IgD-negative memory B cell (primary cell): ENCODE measurements at regions not wholly inside any gene's neighbourhood (a gene's known extent, or its start where the extent isn't known, plus 50 kb on each side); places are given as distances from the start of the nearest gene placed in this dataset.
"Not testable (repeated sequence)": the region's sequence is repeated elsewhere in the genome, so short reads cannot be mapped to it uniquely, and the experiment has no call there.

Source experiments
- H3K27ac Mint-ChIP-seq, 3 donors: one replicate each; pipeline ENCODE4 v1.8.0; 2020 to 2022; ENCODE audit warnings: mild to moderate bottlenecking in 3 of 3, mixed read lengths in 3 of 3, moderate library complexity in 1 of 3
- H3K27me3 Mint-ChIP-seq: one replicate; pipeline ENCODE4 v1.8.0; 2021; ENCODE audit warnings: mixed read lengths
- H3K36me3 Mint-ChIP-seq: one replicate; pipeline ENCODE4 v1.8.0; 2020; ENCODE audit warnings: mild to moderate bottlenecking, mixed read lengths
- H3K4me1 Mint-ChIP-seq, 3 donors: one replicate each; pipeline ENCODE4 v1.8.0; 2020 to 2022; ENCODE audit warnings: mixed read lengths in 3 of 3, mild to moderate bottlenecking in 1 of 3
- H3K4me3 Mint-ChIP-seq, 4 donors: one replicate each; pipeline ENCODE4 v1.8.0; 2020 to 2022; ENCODE audit warnings: mild to moderate bottlenecking in 4 of 4, mixed read lengths in 4 of 4, moderate library complexity in 3 of 4
- H3K9me3 Mint-ChIP-seq, 3 donors: one replicate each; pipeline ENCODE4 v1.8.0; 2020 to 2021; ENCODE audit warnings: mixed read lengths in 3 of 3, mild to moderate bottlenecking in 1 of 3

DNA sequence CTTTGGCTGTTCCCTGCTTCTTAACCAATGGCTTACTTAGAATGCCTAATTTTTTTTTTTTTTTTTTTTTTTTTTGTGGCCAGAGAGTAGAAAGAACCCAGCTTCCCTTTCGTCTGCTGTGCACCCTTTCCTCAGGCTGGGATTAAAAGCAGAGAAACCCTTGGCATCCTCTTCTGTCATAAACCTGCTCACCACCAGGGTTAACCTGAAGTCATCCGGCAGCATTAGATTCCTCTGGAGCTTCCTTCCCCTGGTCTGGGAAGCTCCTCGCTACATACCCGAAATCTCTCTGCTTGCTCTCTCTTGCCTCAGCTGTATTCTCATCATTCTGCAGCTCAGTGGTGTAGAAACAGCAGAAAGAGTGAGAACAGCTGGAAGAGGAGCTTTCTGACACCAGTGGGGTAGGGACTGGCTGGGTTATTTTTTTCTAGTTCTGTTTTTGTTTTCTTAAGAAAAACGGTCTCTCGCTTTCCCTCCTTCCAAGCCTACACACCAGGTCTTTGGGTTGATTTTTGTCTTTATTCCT is 339.0 kb upstream of the MEIS1 start:
- Mint-ChIP-seq H3K4me3 (no peak overlapping the region), H3K27ac (no peak overlapping the region)

DNA sequence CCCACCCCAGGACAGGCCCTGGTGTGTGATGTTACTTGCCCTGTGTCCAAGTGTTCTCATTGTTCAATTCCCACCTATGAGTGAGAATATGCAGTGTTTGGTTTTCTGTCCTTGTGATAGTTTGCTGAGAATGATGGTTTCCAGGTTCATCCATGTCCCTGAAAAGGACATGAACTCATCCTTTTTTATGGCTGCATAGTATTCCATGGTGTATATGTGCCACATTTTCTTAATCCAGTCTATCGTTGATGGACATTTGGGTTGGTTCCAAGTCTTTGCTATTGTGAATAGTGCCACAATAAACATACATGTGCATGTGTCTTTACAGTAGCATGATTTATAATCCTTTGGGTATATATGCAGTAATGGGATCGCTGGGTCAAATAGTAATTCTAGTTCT is 340.2 kb upstream of the MEIS1 start:
- not testable (repeated sequence) for H3K36me3 Mint-ChIP-seq, H3K27ac Mint-ChIP-seq, H3K4me1 Mint-ChIP-seq, H3K4me3 Mint-ChIP-seq, H3K27me3 Mint-ChIP-seq
- H3K9me3 Mint-ChIP-seq, result peaks cover 7 to 10% (median 7%) of the 10 kb centered on the region in 3 donors

More for the DNA sequence above, 339.0 kb upstream of the MEIS1 start:
- H3K27me3 Mint-ChIP-seq, result no peaks in the 10 kb centered on the region
- H3K4me1 Mint-ChIP-seq, result no peaks in the 10 kb centered on the region
- peaks cover 1% of the 10 kb centered on the region for H3K36me3 Mint-ChIP-seq
- H3K9me3 Mint-ChIP-seq, result peaks cover 4 to 6% (median 5%) of the 10 kb centered on the region in 3 donors

DNA sequence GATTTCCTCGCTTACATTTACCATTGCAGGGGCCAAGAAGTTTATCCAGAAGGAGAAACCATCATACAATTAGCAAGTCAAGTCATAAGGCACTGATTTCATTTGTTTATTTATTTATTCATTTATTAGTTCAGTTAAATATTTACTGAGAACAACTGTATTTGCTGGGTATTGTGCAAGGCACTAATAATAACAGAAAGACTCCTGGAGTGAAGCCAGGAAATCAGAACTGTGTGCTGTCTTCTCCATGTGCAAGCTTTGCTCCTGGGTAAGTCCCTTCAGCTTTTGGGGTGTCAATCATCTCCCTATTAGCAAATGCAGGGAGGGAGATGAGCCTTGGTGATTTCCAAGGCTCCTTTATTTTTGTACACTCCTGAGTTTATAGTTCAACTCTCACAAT is 341.6 kb upstream of the MEIS1 start:
- Mint-ChIP-seq H3K4me1 (no peaks in the 10 kb centered on the region), H3K27me3 (no peaks in the 10 kb centered on the region), H3K9me3 (peaks cover 7 to 10% (median 8%) of the 10 kb centered on the region in 3 donors), H3K27ac (no peak overlapping the region), H3K4me3 (no peak overlapping the region), H3K36me3 (peaks cover 1% of the 10 kb centered on the region)

DNA sequence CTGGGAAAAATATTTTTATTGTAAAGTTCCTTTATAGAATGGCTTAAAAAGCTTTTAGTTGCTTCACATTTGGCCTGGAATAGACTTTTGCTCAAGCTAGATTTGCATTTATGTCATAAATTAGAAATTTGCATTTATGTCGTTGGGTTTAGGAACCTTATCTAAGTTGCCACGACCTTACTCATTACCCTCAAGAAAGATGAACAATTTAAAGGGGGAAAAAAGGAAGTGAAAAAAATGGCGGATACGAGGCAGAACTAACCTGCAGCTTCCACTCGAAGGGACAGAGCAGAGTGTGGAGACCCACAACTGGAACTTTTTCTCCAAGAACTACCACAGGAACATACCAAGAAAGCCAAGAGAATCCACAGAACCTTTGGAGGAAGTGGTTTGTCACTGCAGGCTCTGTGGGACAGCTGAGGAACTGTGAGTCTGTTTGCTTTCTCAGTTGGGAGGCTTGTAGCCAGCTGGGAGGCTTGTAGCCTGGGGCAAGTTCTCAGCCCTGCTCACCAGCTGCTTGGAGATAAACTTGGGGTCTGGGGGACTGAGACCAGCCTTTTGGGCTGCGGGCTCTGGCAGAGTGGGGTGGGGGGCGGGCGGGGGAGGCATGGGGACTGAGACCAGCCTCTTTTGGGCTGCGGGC is 349.9 kb upstream of the MEIS1 start:
- H3K9me3 Mint-ChIP-seq, result peaks cover 2 to 10% (median 9%) of the 10 kb centered on the region in 3 donors
- H3K4me1 Mint-ChIP-seq, result no peaks in the 10 kb centered on the region
- no peak overlapping the region for H3K4me3 Mint-ChIP-seq
- no peaks in the 10 kb centered on the region for H3K36me3 Mint-ChIP-seq
- H3K27me3 Mint-ChIP-seq, result peaks cover 3% of the 10 kb centered on the region
- no peak overlapping the region for H3K27ac Mint-ChIP-seq

DNA sequence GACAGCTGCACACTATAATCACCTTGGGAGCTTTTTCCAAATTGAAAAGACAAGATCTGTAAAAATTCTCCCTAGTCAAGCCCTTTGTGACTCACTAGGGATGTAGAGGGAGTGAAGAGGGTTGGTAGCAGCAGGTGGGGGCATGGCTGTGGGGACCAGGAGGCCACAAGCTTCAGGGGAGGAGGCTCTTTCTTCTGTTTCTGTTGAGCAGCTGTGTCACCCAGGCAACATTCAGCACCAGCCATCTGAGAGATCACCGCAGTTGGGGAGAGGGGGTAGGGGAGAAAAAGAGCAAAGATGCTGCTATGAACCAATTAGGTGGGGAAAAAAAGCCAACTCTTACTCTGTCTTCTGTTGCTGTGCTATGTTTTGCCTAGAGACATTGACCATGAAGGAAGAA is 352.3 kb upstream of the MEIS1 start:
- H3K4me3 Mint-ChIP-seq, result no peak overlapping the region
- H3K36me3 Mint-ChIP-seq, result no peaks in the 10 kb centered on the region
- no peaks in the 10 kb centered on the region for H3K4me1 Mint-ChIP-seq
- peaks cover 2 to 9% (median 4%) of the 10 kb centered on the region in 3 donors for H3K9me3 Mint-ChIP-seq
- H3K27me3 Mint-ChIP-seq, result peaks cover 4% of the 10 kb centered on the region
- H3K27ac Mint-ChIP-seq, result no peak overlapping the region

DNA sequence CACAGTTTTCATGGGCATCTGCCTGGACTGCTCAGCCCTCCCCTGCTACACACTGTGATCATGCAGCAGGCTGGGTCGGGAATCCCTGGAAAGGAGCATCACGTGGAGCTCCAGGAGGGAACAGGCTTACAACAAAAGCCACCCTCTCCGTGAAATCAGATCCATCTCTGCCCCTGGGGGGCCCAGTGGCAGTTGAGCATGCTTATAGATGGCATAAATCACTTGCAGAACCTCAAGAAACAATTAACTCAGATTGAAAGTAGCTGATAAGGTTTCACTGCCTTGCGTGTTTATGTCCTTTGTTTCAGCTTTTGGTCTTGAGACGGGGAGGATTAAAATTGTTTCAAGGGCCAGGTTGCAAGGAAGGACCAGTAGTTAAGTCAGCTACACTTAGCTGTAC is 354.8 kb upstream of the MEIS1 start:
- H3K4me1 Mint-ChIP-seq, result no peaks in the 10 kb centered on the region
- H3K9me3 Mint-ChIP-seq, result peaks cover 0 to 5% (median 0%) of the 10 kb centered on the region in 3 donors
- no peaks in the 10 kb centered on the region for H3K36me3 Mint-ChIP-seq
- no peak overlapping the region for H3K27ac Mint-ChIP-seq
- H3K27me3 Mint-ChIP-seq, result peaks cover 4% of the 10 kb centered on the region
- H3K4me3 Mint-ChIP-seq, result no peak overlapping the region

DNA sequence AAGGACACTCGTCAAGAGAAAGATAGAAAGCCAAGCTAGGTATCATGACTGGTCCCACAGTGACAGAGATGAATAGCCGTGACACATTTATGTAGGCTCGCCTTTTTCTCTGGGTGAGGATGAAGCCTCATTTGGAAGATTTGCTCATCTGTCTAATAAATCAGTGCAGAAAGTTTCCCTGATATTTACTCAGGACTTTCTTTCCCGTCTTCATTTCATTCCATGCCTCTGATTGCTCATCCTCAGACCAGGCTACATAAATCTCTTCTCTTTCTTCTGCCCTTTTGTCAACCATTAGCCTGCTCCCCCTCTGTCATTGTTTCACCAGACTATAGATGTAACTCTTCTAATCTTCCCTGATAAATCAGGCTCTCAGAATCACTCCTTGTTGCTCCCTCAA is 361.8 kb upstream of the MEIS1 start:
- Mint-ChIP-seq H3K27me3 (no peaks in the 10 kb centered on the region), H3K4me1 (no peaks in the 10 kb centered on the region), H3K4me3 (no peak overlapping the region), H3K27ac (no peak overlapping the region), H3K9me3 (peaks cover 0 to 3% (median 3%) of the 10 kb centered on the region in 3 donors), H3K36me3 (no peaks in the 10 kb centered on the region)

DNA sequence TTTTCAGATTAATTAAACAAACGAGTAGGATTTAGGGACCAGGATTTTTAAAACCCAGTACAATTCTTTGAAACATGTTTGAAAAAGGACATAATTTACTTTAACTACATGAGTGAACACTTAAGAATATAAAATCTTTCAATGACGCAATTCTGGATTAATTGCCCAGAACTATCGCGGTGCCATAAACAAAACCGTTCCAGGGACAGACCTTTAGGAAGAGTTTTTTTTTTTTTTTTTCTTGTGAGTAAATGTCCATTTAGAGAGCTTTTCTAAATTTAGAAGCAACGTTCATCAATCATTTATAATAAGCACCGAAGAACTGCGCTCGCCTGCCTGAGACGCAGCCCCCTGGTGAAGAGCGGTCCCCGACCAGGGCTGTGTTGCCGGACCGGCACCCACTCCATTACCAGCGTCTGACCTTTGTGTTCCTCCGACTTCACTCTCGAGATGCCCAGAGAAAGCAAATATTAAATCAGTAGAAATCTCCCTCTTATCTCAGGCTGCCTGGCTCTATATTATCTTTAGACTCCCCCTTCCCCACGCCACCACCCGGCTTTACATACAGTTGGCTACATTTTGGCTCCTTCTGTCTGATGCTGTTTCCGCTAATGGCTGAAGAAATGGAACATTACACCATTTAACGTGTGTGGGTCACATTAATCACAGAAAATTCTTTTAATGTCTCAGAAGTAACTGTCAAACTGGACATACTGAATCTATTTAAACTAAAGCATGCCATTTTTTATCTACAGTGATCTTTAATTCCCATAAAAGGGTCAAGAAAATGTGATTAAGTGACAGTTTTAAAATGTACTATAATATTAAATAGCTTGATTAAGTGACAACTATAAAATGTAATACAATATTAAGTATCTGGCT is 364.0 kb upstream of the MEIS1 start:
- Mint-ChIP-seq H3K4me3 (no peak overlapping the region), H3K9me3 (peaks cover 0 to 3% (median 3%) of the 10 kb centered on the region in 3 donors), H3K36me3 (no peaks in the 10 kb centered on the region), H3K27me3 (no peaks in the 10 kb centered on the region), H3K4me1 (no peaks in the 10 kb centered on the region), H3K27ac (no peak overlapping the region)

DNA sequence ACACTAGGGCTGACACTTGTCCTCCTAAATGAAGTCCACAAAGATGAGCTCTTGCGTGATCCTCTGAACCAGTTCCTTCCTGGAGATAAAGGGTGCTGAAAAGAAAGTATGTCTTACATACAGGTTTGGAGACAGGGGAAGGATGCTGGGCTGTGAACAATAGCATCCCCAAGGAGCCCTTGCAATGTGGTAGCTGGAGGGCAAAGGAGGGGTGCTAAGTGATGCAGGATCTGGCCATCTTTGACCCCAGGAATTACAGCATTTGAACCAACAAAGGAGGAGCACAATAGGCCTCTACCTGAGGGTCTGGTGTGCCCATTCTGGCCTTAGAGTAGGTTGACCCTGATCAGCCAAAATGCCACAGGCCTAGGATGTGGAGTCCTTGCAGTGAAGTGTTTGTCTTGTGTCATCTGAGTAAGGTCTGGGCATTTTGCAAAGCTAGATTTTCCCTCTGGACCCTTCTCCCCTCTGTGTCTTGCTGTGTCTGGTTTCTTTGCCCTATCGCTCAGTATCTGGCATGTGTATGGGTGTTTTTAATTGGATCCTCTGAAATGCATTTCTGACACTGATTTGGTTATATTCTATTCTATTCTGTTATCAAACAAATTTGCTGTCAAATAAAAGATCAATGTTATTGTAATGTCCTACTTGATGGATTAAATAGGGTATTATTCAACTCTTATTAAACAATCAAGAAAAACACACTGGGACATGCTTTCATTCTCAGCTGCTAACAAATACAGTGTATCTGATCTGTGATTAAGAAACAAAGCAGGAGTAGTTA is 364.8 kb upstream of the MEIS1 start:
- Mint-ChIP-seq H3K4me3 (no peak overlapping the region), H3K27me3 (no peaks in the 10 kb centered on the region), H3K9me3 (peaks cover 0 to 3% (median 3%) of the 10 kb centered on the region in 3 donors), H3K27ac (no peak overlapping the region), H3K4me1 (no peaks in the 10 kb centered on the region), H3K36me3 (no peaks in the 10 kb centered on the region)

DNA sequence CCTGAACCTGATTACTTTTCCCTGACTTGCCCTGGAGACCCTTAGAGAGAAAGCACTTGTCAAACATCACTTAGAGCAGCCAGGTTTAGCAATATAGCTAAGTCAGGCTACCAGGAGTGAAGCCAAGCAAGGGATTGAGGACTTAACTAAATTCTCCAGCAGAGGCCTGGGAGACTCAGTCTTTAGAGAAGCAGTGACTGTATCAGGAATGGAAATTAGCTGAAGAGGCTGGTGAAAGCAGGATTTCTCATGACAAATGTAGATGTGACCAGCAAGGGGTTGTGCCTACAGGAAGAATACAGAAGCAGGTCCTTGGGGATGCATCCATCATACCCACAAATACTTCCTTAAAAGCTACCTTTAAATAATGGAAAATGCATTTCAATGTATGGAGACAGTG is 368.9 kb upstream of the MEIS1 start:
- H3K9me3 Mint-ChIP-seq, result no peaks in the 10 kb centered on the region

DNA sequence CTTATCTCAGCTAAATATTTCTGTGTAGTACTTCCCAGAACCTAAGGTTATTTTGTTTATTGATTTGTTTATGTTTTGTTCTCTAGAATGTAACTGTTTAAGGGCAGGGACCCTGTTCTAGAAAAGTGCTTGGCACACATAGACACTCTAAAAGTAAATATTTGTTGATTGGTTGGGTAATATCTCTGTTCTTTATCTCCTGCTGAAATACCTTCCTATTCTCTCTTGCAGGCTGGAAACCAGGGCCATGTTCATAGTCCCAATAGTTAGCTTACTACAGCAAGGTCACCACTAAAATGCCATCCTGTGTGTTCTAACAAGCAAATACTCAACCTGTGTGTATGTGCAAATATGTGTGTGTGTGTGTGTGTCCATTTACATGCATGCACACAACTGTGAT is 375.6 kb upstream of the MEIS1 start:
- Mint-ChIP-seq H3K9me3 (no peaks in the 10 kb centered on the region), H3K27ac (no peak overlapping the region), H3K4me1 (no peaks in the 10 kb centered on the region), H3K4me3 (no peak overlapping the region), H3K36me3 (no peaks in the 10 kb centered on the region), H3K27me3 (no peaks in the 10 kb centered on the region)

More for the DNA sequence above, 368.9 kb upstream of the MEIS1 start:
- no peaks in the 10 kb centered on the region for H3K36me3 Mint-ChIP-seq
- no peaks in the 10 kb centered on the region for H3K4me1 Mint-ChIP-seq
- no peak overlapping the region for H3K4me3 Mint-ChIP-seq
- H3K27me3 Mint-ChIP-seq, result no peaks in the 10 kb centered on the region
- H3K27ac Mint-ChIP-seq, result no peak overlapping the region

DNA sequence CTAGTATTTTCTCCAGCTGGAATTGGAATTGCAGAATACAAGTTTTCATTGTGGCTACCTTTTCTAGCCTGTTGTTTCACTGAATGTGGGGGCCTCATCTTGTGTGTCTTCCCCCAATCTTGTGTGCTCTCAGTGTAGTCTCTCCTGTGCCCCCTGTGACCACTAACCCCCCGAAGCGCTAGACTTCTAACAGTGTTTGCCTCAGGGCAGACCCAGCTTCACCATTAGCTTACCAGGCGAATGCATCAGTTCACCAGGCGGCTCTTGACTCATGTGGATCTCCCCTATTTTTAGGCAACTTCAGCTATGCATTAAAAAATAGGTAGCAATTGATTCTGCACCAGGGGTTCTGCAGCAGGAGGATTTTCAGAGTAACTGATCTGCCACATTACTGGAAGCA is 376.2 kb upstream of the MEIS1 start:
- no peak overlapping the region for H3K4me3 Mint-ChIP-seq
- no peak overlapping the region for H3K27ac Mint-ChIP-seq
- H3K9me3 Mint-ChIP-seq, result no peaks in the 10 kb centered on the region
- H3K4me1 Mint-ChIP-seq, result no peaks in the 10 kb centered on the region
- no peaks in the 10 kb centered on the region for H3K27me3 Mint-ChIP-seq
- H3K36me3 Mint-ChIP-seq, result no peaks in the 10 kb centered on the region

DNA sequence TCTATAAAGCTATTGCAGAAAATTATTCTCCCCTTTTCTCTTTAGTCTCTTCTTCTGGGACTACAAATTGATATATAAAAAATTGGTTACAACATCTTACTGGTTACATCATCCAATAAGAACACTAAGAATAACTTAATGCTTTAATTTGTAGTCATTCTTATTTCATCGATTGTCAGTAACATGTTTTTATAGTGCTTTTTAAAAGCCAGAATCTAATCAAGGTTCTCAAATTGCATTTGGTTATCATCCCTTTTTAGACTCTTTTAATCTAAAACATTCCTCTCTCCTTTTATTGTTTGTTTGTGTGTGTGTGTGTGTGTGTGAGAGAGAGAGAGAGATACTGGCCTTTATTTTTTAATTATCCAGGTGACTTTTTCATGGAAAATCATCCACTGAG is 377.1 kb upstream of the MEIS1 start:
- Mint-ChIP-seq H3K4me3 (no peak overlapping the region), H3K36me3 (no peaks in the 10 kb centered on the region), H3K27ac (no peak overlapping the region), H3K27me3 (no peaks in the 10 kb centered on the region), H3K4me1 (no peaks in the 10 kb centered on the region), H3K9me3 (no peaks in the 10 kb centered on the region)

DNA sequence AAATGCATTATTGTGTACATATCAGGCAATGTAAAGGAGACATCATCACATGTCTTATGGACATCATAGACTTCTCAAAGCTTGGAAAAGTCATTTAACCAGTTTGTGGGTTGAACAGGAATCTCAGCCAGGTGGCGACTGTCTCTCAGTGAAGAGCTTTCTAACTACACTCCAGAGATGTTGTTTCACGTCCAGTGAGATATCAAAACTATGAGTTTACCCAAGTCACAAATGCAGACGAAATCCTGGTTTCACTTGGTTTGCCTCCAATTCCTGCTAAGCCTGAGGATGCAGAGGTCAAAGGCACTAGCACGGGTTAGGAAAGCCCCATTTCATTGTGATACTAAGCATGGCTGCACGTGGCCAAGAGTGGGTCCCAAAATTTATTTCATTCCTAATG is 384.5 kb upstream of the MEIS1 start:
- peaks cover 2% of the 10 kb centered on the region for H3K27me3 Mint-ChIP-seq
- H3K4me1 Mint-ChIP-seq, result peaks cover 0 to 3% (median 0%) of the 10 kb centered on the region in 3 donors
- H3K4me3 Mint-ChIP-seq, result no peak overlapping the region
- no peaks in the 10 kb centered on the region for H3K36me3 Mint-ChIP-seq
- H3K9me3 Mint-ChIP-seq, result peaks cover 0 to 5% (median 0%) of the 10 kb centered on the region in 3 donors
- H3K27ac Mint-ChIP-seq, result no peak overlapping the region

DNA sequence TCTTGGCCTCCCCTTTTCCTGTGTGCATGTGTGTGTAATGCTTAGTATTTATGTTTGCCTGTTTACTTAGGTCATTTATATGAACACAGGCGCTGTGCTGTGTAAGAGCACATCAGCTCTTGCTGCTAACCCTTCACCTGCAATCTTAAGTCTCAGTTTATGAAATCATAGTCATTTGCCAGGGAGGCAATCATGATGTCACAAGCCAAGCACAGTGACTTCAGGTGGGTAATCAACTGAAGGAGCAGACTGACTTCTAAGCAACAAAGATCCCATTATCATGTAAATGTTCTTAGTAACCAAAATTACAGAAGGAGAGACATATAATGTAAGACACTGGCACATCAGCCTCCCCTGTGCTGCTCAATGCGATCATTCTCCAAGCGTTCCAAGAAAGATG is 386.3 kb upstream of the MEIS1 start:
- H3K36me3 Mint-ChIP-seq, result no peaks in the 10 kb centered on the region
- peaks cover 0 to 5% (median 0%) of the 10 kb centered on the region in 3 donors for H3K9me3 Mint-ChIP-seq

More for the DNA sequence above, 386.3 kb upstream of the MEIS1 start:
- H3K4me3 Mint-ChIP-seq, result no peak overlapping the region
- H3K27me3 Mint-ChIP-seq, result peaks cover 2% of the 10 kb centered on the region
- peaks cover 0 to 3% (median 0%) of the 10 kb centered on the region in 3 donors for H3K4me1 Mint-ChIP-seq
- H3K27ac Mint-ChIP-seq, result no peak overlapping the region
